GM19438 (cell line): ENCODE measurements at regions not wholly inside any gene's neighbourhood (a gene's known extent, or its start where the extent isn't known, plus 50 kb on each side); places are given as distances from the start of the nearest gene placed in this dataset.

Experiments
- ATAC-seq: cut with Tn5 transposase; IDR thresholded peaks from one replicate; pipeline ENCODE4 v1.9.1; 2021; ENCODE audit warnings: low read depth; ENCODE audit not compliant: unreplicated experiment

DNA sequence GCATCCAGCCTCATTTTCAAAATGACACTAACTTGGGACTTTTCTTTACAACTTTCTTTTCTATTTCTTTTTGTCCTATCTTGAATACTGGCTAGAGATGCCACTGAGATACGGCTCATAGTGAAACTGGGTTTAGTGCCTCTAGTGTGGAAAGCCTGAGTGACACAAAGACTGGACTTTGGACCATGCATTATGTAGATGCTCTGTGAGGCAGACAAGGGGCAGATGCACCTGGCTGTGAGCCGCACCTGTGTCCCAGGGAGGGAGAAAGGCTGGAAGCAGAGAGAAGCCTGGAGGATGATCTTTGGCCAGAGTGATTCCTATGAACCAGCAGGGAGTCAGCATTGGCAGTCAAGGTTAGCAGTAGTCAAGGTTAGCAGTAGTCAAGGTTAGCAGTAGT lies 852.3 kb upstream of the TMEM132C start:
- ATAC-seq = no peak

DNA sequence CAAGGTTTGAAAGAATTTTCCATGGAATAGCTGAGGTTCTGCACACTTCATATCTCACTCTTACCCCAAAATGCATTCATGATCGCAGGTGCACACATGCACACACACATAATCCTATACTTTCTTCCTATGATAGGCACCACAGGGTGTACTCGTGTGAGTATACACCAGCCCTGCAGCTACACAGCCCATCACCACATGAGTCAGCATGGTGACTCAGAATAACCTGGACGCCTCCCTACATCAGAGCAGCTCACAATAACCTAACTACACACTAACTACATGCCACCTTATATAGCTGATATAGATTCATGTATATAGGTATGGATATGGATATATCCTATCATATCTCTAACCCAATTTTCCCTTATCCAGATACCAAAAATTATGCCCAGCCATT lies 850.2 kb upstream of the TMEM132C start:
- no peak for ATAC-seq

DNA sequence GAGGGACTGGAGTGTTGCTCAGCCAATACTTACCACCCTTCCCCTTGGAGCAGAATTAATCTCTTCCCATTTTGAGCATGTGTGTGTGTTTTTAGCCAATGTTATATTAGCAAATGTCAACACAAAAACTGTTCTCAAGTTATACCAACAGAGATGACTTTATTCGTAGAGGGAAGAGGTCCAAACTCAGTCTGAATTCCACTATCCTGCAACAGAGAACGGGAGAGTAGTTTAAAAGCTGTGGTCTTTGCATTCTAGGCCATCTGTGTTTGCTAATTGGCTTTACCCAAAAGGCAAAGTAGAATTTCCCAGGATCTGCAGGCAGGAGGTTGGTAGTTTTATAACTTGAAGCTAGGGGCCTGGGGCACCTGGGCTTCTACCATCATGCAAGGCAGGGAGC lies 847.9 kb upstream of the TMEM132C start:
- ATAC-seq = no peak

DNA sequence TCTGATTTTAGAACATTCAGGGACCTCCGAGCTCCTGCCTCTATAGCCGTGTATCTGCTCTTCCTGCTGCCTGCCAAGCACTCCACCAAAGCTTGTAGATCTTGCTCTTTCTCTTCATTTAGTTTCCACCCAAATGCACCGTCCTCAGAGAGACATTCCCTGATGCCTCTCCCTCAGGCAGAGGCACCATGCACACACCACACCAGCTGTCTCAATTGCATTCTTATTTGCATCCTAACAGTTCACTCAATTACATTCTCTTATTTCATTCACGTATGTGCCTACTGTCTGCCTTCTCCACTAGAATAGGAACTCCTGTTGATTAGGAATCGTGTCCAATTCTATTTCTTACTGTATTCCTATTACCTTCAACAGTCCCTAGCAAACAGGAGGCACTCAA lies 845.4 kb upstream of the TMEM132C start:
- ATAC-seq = no peak

DNA sequence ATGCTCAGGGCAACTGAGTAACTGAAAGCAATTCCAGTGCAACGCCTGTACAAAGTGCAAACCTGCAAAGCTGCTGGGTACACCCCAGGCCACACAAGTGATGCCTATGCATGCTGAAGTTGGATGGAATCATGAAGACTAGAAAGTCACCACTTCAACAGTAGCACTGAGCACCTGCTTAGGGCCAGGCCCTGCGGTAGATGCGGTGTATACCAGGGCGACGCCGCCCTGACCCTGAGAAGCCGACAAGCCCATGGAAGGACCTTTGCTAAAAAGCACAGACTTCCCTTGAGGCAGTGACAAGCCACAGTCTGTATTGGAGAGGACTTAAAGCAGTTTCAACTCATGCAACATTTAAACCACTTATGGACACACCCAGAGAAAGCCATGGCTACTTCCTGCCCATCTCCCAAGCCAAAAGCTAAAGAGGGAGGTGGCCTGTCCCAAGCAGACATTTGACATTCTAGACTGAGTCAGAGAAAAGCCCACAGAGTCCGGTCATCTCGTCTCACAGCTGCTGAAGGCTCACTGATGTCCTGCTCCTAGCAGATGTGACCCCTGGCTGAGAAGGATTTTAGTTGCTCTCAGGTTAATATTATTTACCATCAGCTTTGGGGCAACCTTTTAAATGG lies 843.9 kb upstream of the TMEM132C start:
- ATAC-seq = no peak

DNA sequence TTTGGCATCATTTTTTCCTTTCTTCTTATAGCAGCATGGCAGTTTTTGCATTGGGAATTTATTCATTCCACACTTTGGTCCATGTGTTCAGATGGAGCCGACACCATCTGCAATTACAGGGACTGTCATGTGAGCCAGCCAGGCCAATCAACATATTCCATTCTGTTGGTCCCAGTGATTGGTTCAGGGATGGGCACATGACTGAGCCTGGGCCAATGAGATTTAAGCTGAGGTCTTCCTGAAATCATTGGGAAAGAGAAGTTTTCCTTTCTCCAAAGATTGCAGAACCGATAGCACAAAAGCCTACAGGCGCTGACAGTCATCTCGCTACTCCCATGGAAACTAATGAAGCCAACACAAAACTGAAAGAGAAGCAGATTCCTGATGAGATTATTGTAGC lies 841.5 kb upstream of the TMEM132C start:
- ATAC-seq = no peak

DNA sequence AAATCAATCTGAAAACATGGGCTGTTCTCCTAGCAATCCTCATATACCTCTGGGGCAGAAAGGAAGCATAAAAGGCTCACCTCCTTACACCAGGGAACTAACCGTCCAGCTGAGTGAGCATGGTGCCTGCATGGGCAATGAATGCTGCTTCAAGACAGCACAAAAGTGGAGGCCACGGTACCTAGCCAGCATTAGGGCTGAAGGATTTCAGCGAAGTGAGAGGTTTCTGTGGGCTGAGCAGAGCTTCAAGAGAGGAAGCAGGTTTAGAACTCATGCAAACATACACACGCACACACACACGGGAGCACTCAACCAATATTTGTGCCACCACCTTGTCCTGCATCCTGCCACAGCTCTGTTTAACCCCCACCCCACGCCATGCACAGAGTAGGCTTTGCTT lies 838.5 kb upstream of the TMEM132C start:
- ATAC-seq = no peak

DNA sequence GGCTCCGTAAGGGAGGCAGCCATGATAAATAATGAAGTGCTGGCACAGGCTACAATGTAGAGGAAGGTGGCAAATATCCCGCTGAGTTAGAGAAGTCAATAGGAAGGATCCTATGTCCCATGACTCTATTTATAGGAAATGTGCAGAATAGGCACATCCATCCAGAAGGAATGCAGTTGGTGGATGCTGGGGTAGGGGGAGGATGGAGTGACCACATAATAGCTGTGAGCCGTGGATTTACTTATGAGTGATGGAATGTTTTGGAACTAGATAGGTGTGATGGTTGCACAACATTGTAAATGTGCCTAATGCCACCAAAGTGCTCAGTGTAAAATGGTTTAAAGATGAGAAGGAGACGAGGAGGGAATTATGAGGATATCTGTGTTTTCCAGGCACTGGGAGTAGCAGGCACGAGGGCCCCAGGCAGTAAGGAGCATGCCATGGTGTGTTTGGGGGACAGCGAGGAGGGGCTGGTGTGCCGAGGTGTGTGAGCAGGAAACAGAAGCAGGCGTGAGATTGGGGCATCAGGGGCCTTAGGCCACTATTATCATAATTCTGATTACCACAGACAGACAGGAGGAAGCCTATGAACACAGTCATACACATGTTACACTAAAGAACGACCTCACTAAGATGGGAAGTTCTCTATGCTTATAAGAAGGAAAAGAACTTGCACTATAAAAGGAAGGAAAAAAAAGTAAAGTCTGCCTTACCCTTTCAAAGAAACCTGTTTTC lies 837.3 kb upstream of the TMEM132C start:
- no peak for ATAC-seq

DNA sequence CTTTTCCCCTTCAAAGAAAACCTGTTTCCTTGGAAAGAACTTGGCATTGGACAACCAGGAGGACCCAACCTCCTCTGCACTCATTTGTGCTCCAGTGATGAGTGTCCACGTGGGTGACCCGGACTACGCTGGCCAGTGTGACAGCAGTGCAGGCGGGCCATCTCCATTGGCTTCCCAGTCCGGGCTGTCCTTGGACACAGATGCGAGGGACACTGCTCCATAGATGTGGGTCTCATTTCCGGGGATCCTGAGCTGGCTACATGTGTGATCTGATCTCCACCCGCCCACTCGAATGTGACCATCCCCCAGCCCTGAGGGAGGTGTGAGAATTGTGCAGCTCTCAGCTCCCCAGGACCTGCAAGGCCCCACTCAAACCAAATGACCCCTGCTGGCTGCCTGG lies 836.6 kb upstream of the TMEM132C start:
- no peak for ATAC-seq

DNA sequence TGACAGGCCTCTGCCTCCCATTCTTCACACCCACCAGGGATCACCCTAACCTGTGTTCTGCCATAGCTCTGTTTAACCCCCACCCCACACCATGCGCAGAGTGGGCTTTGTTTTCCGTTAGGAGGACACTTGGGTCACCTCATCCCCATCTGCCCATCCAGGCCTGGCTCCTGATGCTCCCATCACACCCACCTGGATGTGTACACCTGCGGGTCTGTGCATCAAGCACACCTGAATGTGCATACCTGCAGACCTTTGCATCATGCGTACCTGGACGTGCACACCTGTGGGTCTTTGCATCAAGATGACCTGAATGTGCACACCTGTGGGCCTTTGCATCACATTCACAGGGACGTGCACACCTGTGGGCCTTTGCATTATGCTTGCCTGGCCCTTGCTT lies 835.8 kb upstream of the TMEM132C start:
- no peak for ATAC-seq

DNA sequence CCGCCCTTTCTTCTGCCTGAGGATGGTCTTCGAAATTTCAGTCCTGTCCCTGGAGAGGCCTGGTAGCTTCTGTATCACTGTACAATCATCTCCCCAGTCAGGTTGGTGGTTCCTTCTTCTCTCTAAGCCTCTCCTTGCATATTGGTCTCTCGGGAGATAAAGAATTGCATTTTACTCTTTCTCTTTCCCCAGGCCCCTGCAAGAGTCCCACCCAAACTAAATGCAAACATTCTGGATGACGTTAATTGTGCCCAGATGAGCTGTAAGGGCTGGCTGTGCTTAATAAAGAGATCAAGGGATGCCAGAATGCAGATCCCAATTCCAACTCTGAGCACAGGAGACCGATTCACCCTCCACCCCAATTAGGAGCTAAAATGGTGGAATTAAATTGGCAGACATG lies 835.4 kb upstream of the TMEM132C start:
- no peak for ATAC-seq

DNA sequence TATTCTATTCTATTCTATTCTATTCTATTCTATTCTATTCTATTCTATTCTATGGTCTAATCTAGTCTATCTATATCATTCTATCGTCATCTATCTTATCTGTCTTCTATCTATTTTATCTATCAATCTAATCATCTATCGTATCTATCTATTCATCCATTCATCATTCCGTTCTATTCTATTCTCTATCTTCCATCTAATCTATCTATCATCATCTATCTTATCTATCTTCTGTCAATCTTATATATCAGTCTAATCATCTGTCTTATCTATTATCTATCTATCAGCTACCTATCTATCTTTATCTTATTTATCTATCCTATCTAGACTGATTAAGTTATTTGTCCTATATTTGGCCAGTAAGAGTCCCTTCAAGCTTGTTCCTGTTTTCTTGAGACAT lies 831.5 kb upstream of the TMEM132C start:
- no peak for ATAC-seq

DNA sequence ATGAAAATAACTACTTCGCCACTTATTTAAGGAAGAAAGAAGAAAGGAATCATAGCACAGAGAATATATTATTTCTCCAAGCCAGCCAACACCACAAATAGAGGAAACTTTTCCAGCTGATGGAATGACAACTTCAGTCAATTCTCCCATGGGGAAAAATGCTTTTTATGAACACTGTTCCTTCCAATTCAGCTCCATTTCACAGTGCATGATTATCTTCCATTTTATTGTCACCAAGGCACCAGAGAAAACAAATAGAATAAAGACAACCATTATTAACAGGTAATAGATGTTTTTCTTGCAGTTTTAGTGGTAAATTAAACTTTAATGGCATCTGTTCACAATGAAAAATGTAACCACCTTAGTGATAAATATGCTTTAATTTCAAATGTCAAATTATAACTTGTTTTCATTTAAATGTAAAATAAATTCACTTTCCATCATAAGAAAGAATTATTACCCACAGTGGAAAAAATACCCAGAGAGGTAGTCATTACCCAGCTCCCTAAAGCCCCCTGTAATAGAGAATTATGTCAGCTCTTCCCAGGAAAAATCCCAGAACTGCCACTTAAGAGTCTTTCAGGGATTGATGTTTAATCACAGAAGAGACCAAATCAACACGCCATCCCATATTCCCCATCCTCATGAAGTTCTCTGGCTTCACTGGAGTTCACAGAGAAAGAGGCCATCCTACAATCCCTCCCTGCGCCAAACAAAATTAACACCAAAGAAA lies 828.3 kb upstream of the TMEM132C start:
- no peak for ATAC-seq

DNA sequence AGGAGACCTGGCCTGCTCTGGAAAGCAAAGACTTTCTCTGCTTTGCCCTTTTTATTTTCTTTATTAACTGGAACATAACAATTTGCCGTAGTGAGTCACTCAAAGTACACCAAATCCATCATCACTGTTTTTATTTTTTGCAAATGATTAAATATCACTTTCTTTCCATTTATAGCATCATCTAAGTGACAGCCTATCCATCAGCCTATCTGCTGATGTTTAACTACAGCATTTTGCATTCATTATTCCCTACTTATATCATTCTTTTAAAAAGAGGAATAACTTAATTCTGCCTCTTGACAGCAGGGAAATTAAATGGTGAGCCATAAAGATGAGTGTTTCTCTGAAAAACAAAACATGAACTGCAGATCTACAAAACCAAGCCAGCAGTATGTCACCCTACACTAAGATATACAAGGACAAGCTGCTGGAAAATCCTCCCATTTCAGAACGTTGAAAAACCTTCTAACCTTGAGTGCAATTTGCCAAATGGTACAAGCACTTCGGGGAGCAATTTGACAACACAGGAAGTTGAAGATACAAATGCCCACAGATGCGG lies 821.3 kb upstream of the TMEM132C start:
- ATAC-seq = no peak

DNA sequence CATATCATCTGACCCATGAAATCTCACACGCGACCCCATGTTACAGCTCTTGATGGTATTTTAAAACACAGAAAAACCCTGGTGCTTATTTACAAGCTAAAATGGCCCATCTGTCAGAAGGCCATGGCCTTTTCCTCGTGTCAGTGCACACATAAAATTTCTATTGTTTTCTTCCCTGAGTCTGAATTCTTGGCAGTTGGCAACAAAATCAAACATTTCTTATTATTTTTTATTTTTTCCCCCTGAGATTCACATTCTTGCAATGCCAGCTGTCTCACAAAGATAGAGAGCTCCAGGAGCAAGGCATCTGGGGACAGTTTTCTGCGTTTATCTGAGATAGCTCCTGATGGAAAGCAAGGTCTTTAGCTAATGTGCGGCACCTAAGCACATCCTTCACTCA lies 818.1 kb upstream of the TMEM132C start:
- no peak for ATAC-seq

DNA sequence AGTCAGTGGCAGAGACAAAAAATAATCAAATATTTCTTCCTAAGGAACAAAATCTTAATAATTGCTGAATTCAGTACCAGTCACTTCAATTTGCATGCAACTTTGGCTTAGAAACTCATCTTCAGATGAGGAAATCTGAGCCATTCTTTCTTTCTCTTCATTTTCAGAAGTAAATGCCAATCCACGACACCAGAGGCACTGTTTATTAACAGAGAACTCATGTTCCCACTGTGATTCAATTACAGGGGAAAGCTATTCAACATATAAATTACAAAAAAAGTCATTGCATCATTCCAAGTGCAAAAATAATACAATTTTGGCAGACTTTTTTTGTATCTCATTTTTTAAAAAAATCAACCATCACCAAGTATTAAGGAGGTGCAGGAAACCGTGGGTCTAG lies 816.1 kb upstream of the TMEM132C start:
- no peak for ATAC-seq

DNA sequence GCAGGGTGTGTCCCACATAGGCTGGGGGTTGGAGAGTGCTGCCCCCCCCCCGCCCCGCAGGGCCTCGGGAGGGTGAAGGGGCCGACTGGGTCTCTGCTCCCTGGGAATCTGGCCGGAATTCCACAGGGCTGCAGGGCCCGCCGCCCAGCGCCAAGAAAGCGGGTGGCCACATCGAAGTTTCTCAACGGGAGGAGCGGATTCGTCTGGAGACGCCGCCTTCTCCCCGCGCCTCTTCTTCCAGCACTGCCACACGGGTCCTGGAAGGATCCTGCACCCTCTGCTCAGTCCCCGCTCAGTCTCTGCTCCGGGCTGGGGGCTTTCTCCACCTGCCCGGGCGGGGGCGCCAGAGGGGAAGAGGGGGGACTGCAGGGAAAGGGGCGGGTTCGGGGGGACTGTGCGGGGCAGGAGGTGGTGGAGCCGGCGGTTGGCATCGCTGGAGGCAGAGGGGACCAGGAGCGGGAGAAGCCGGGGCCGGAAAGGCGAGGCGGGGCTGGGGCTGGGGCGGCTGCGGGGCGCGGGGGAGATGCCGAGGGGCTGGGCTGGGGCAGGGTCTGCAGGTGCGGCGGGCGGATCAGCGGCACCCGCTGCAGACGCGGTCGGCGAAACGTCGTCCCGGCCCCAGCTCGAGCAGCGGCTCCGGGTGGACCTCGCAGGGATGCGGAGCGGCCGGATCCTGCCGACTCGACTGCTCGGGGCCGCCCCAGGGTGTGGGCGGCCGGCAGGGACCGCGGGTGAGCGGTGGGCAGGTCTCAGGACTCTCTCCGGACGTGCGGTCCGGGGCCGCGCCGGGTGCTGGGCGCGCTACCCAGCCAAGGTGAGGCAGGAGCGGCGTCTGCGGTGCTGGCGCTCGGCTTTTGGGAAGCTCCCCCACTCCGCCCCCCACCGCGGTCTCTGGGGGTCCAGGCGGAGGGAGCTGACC lies 811.4 kb upstream of the TMEM132C start:
- no peak for ATAC-seq

DNA sequence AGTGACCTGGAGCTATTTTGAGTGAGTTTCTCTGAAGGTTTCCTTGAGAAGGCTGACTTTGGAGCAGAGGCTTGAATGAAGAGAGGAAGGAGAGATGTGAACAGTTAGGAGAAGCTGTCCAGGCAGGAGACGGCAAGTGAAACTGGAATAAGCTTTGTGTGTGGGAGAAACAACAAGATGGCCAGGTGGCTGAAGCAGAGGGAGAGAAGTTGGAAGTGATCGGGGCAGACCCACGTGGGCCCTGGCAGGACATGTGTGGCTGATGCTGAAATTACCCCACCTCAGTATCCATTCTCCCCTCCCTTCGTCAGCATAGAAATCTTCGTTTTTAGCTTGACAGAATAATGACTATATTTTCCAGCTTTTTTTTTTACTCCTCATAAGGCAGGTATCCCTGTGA lies 809.2 kb upstream of the TMEM132C start:
- ATAC-seq = no peak

DNA sequence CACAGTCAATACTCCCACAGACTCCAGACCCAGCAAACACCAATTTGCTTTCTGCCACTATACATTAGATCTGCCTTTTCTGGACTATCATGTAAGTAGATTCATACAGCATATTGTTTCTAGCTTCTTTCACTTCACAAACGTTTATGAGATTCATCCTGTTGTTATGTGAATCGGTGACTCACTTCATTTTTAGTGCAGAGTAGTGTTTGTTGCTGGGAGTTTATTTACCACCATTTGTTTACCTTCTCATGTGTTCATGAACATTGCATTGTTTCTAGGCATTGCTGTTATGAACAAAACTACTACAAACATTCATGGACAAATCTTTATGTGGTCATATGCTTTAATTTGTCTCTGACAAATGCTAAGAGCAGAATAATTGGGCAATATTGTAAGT lies 807.8 kb upstream of the TMEM132C start:
- ATAC-seq = no peak

DNA sequence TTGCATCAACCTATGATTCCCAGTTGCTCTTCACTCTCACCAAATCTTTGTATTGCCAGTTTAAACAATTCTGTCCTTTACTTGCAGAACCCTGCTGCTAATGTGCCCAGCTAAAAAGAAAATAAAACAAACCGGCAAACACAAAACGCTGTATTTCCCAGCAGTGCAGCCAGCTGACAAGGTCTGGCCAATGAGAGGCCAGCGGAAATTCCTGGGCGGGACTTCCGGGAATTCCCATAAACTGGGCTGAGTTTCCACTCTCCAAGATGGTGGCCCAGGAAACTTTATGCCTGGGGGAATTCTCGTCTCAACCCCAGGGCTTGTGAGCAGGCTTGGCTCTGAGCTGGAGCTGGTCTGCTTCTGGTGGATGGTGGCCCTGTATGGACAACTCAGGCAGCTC lies 807.3 kb upstream of the TMEM132C start:
- no peak for ATAC-seq

DNA sequence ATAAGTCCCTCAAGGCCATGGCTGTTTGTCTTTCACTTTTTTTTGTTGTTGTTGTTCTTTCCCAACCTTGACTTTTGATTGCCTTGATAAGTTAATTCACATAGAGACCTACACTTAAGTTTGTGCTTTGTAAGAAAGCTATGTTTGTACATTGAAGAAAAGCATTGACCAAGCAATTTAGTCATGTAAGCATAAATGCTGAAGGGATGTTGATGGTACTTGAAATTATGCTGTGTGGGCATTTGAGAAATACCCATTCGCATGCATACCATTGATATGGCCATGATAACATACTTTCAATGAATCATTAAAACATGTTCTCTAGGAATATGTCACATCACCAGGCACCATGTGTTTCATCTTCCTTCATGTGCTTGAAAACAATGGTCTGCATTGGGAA lies 803.7 kb upstream of the TMEM132C start:
- ATAC-seq = no peak
